CD14-positive monocyte (primary cell): ENCODE measurements at regions not wholly inside any gene's neighbourhood (a gene's known extent, or its start where the extent isn't known, plus 50 kb on each side); places are given as distances from the start of the nearest gene placed in this dataset.

Experiments used
- DNase-seq, 3 donors: peaks; one replicate each; pipeline ENCODE4 v3.0.0-alpha.2; 2011 to 2022
- H2AFZ ChIP-seq: 2 replicates; pipeline ENCODE4 v1.6.0; 2012; ENCODE audit warnings: mild to moderate bottlenecking, low read depth, low read length, inconsistent platforms; ENCODE audit not compliant: insufficient read depth, poor library complexity, severe bottlenecking
- H3K27ac ChIP-seq, 2 donors: 1 replicate in 1 of 2; 2 replicates in 1 of 2; pipeline ENCODE4 v1.5.1; 2012 to 2013; ENCODE audit warnings: low read length in 2 of 2, control low read depth in 1 of 2, inconsistent platforms in 1 of 2, low read depth in 1 of 2, mild to moderate bottlenecking in 1 of 2
- H3K27me3 ChIP-seq, 2 donors: one replicate each; pipeline versions ENCODE4 v1.6.0 to v1.6.1; 2011 to 2013; ENCODE audit warnings: low read length in 2 of 2; ENCODE audit not compliant: control insufficient read depth in 2 of 2, insufficient read depth in 2 of 2
- H3K36me3 ChIP-seq, 2 donors: replicated peaks in 1 of 2; 1 replicate in 1 of 2; 2 replicates in 1 of 2; pipeline versions ENCODE4 v1.5.1 to v1.6.1; 2012 to 2013; ENCODE audit warnings: low read length in 2 of 2, control low read depth in 1 of 2, inconsistent platforms in 1 of 2, mild to moderate bottlenecking in 1 of 2; ENCODE audit not compliant: insufficient read depth in 2 of 2, control insufficient read depth in 1 of 2
- H3K4me1 ChIP-seq, 2 donors: 1 replicate in 1 of 2; 2 replicates in 1 of 2; pipeline versions ENCODE4 v1.5.1 to v1.6.1; 2012 to 2013; ENCODE audit warnings: low read length in 2 of 2, control low read depth in 1 of 2, inconsistent platforms in 1 of 2, mild to moderate bottlenecking in 1 of 2, moderate library complexity in 1 of 2; ENCODE audit not compliant: insufficient read depth in 2 of 2, control insufficient read depth in 1 of 2
- H3K4me2 ChIP-seq: replicated peaks from 2 replicates; pipeline ENCODE3; 2012; ENCODE audit warnings: low read length, moderate library complexity, mild to moderate bottlenecking; ENCODE audit not compliant: poor library complexity, severe bottlenecking; ENCODE audit errors: extremely low read depth
- H3K4me3 ChIP-seq, 3 experiments: fragments of 200-600 bp in 1 of 3; sonication (generic) in 1 of 3; replicated peaks in 1 of 3; 1 replicate in 2 of 3; 2 replicates in 1 of 3; pipeline ENCODE4 v1.5.1; 2011 to 2013; ENCODE audit warnings: low read length in 3 of 3, mild to moderate bottlenecking in 3 of 3, control low read depth in 2 of 3, low read depth in 2 of 3, inconsistent platforms in 1 of 3, moderate library complexity in 1 of 3
- H3K79me2 ChIP-seq: 2 replicates; pipeline ENCODE4 v1.6.0; 2012; ENCODE audit warnings: mild to moderate bottlenecking, control low read depth, inconsistent platforms, low read length, moderate library complexity; ENCODE audit not compliant: insufficient read depth
- H3K9ac ChIP-seq: 2 replicates; pipeline ENCODE4 v1.6.0; 2017; ENCODE audit warnings: low read length, mild to moderate bottlenecking; ENCODE audit not compliant: insufficient read depth, poor library complexity, severe bottlenecking
- H3K9me3 ChIP-seq, 2 donors: replicated peaks in 1 of 2; 1 replicate in 1 of 2; 2 replicates in 1 of 2; pipeline versions ENCODE4 v1.5.1 to v1.6.1; 2012 to 2013; ENCODE audit warnings: low read length in 2 of 2, control low read depth in 1 of 2; ENCODE audit not compliant: control insufficient read depth in 1 of 2, insufficient read depth in 1 of 2
- H4K20me1 ChIP-seq: 2 replicates; pipeline ENCODE4 v1.6.0; 2012; ENCODE audit warnings: mild to moderate bottlenecking, low read length, control low read depth, moderate library complexity; ENCODE audit not compliant: insufficient read depth
- H3K27ac Mint-ChIP-seq, 7 donors: one replicate each; pipeline ENCODE4 v1.8.0; 2020; ENCODE audit warnings: mild to moderate bottlenecking in 7 of 7, mixed read lengths in 7 of 7, moderate library complexity in 6 of 7, inconsistent platforms in 2 of 7
- H3K27me3 Mint-ChIP-seq, 3 donors: one replicate each; pipeline ENCODE4 v1.8.0; 2021 to 2022; ENCODE audit warnings: low read depth in 3 of 3, mild to moderate bottlenecking in 3 of 3, mixed read lengths in 3 of 3, moderate library complexity in 3 of 3, inconsistent platforms in 1 of 3
- H3K36me3 Mint-ChIP-seq, 2 donors: one replicate each; pipeline ENCODE4 v1.8.0; 2020; ENCODE audit warnings: mixed read lengths in 2 of 2, inconsistent platforms in 1 of 2, mild to moderate bottlenecking in 1 of 2
- H3K4me1 Mint-ChIP-seq: one replicate; pipeline ENCODE4 v1.8.0; 2020; ENCODE audit warnings: mild to moderate bottlenecking, mixed read lengths
- H3K4me3 Mint-ChIP-seq, 2 donors: one replicate each; pipeline ENCODE4 v1.8.0; 2020; ENCODE audit warnings: mild to moderate bottlenecking in 2 of 2, mixed read lengths in 2 of 2, moderate library complexity in 1 of 2
- H3K9me3 Mint-ChIP-seq, 7 donors: one replicate each; pipeline ENCODE4 v1.8.0; 2020 to 2022; ENCODE audit warnings: mixed read lengths in 7 of 7, mild to moderate bottlenecking in 6 of 7, moderate library complexity in 6 of 7, inconsistent platforms in 2 of 7
- WGBS: methylation state at CpG from one replicate; pipeline ENCODE4 v1.1.5; 2013; ENCODE audit warnings: missing lambda C conversion rate; ENCODE audit not compliant: insufficient coverage; 5-methylcytosine and 5-hydroxymethylcytosine counted together
- intact Hi-C, 2 donors: fragments of 100-400 bp; cut with micrococcal nuclease; formaldehyde crosslinking; loops; one replicate each; pipeline versions ENCODE4 v1.15.0 to v1.15.1; 2023
- TF ChIP-seq, protein P1 (sequence below): fragments of 200-600 bp; IDR thresholded peaks from one replicate; pipeline ENCODE4 v1.8.0; 2022; ENCODE audit warnings: antibody characterized with exemption, mild to moderate bottlenecking

DNA sequence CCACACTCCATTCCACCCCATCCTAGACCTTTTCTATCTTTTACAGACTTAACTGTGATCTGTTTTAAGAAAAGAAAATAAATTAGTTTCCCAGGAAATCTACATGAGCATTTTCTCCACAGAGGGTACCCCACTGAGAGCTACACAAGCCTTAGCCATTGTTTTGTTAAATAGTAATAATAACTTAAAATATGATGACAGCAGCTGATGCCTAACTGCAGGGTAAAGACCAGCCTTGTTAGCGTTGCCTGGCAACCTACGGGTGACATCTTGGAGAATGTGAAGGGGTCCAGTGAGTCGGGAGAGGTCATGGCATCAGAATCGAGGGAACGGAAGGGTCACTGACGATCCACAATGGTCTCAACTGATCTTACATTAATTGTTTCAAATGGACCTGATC is 233.2 kb upstream of the PBX1 start:
- 88% methylated on average over 6 of the region's 6 CpGs for WGBS
- Histone ChIP-seq H3K4me2 (no peak overlapping the region), H2AFZ (no peak overlapping the region), H3K9ac (no peak overlapping the region), H3K27me3 (peaks cover 1 to 11% of the 10 kb centered on the region in 2 donors), H3K4me1 (no peaks in the 10 kb centered on the region), H3K79me2 (no peaks in the 10 kb centered on the region), H3K27ac (no peak overlapping the region), H3K4me3 (no peak overlapping the region), H3K36me3 (no peaks in the 10 kb centered on the region), H4K20me1 (no peaks in the 10 kb centered on the region), H3K9me3 (peaks cover 0 to 3% of the 10 kb centered on the region in 2 donors)
- H3K27ac Mint-ChIP-seq = no peak overlapping the region
- peaks cover 2 to 15% (median 2%) of the 10 kb centered on the region in 7 donors for H3K9me3 Mint-ChIP-seq
- H3K4me1 Mint-ChIP-seq = no peaks in the 10 kb centered on the region
- intact Hi-C loops = no loop called here
- TF ChIP-seq, protein P1, sequence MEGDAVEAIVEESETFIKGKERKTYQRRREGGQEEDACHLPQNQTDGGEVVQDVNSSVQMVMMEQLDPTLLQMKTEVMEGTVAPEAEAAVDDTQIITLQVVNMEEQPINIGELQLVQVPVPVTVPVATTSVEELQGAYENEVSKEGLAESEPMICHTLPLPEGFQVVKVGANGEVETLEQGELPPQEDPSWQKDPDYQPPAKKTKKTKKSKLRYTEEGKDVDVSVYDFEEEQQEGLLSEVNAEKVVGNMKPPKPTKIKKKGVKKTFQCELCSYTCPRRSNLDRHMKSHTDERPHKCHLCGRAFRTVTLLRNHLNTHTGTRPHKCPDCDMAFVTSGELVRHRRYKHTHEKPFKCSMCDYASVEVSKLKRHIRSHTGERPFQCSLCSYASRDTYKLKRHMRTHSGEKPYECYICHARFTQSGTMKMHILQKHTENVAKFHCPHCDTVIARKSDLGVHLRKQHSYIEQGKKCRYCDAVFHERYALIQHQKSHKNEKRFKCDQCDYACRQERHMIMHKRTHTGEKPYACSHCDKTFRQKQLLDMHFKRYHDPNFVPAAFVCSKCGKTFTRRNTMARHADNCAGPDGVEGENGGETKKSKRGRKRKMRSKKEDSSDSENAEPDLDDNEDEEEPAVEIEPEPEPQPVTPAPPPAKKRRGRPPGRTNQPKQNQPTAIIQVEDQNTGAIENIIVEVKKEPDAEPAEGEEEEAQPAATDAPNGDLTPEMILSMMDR = no peak
- peaks cover 3 to 17% (median 11%) of the 10 kb centered on the region in 3 donors for H3K27me3 Mint-ChIP-seq
- DNase-seq = no peak
- H3K4me3 Mint-ChIP-seq = no peak overlapping the region
- no peaks in the 10 kb centered on the region for H3K36me3 Mint-ChIP-seq

DNA sequence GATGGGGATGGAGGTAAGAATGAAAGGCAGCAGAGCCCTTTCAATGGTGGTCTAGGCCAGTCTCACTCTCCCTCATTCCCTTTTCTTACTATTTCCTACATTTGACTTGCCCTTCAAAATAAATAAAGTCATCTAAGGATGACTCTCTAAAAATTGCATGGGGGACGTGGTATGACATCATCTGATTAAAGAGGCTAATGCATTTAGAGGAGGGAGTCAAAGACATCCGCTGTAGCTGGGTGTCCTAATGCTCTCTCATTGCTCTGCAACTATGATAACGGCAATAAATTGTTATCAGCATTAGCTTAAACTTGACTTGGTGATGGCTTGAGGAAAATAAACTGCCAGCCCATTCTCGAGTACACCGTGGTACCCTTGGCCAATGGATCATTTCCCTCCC is 225.6 kb upstream of the PBX1 start:
- no peak for DNase-seq
- H3K36me3 Mint-ChIP-seq = no peaks in the 10 kb centered on the region
- intact Hi-C loops = no loop called here
- H3K79me2 ChIP-seq = no peaks in the 10 kb centered on the region
- H3K4me2 ChIP-seq = no peak overlapping the region
- no peak overlapping the region for H2AFZ ChIP-seq
- H3K36me3 ChIP-seq = no peaks in the 10 kb centered on the region
- no peaks in the 10 kb centered on the region for H3K4me1 ChIP-seq
- H3K4me3 Mint-ChIP-seq = no peak overlapping the region
- WGBS = 60% methylated on average over 1 of the region's 5 CpGs
- no peak overlapping the region for H3K27ac ChIP-seq
- H4K20me1 ChIP-seq = no peaks in the 10 kb centered on the region
- no peak overlapping the region for H3K4me3 ChIP-seq
- no peaks in the 10 kb centered on the region for H3K27me3 Mint-ChIP-seq
- H3K4me1 Mint-ChIP-seq = no peaks in the 10 kb centered on the region
- H3K9ac ChIP-seq = no peak overlapping the region
- no peaks in the 10 kb centered on the region for H3K9me3 ChIP-seq
- H3K27ac Mint-ChIP-seq = no peak overlapping the region
- H3K9me3 Mint-ChIP-seq = peaks cover 2 to 10% (median 5%) of the 10 kb centered on the region in 7 donors
- H3K27me3 ChIP-seq = no peaks in the 10 kb centered on the region
- TF ChIP-seq, protein P1 = no peak
